ENCODE measurements at regions not wholly inside any gene's neighbourhood (a gene's known extent, or its start where the extent isn't known, plus 50 kb on each side); places are given as distances from the start of the nearest gene placed in this dataset.
"Not testable (repeated sequence)": the region's sequence is repeated elsewhere in the genome, so short reads cannot be mapped to it uniquely, and the experiment has no call there.

- peak overlapping the region; percentile 68 for H3K27ac Mint-ChIP-seq (ENCODE audit: unreplicated experiment)
- peak overlapping the region; percentile 87 for H3K4me3 Mint-ChIP-seq (ENCODE audit: unreplicated experiment)
- not testable (repeated sequence) for H3K27me3 Mint-ChIP-seq (ENCODE audit: low read depth); H3K9me3 Mint-ChIP-seq (ENCODE audit: low read depth); DNase-seq (ENCODE audit: low spot score); H3K4me1 Mint-ChIP-seq (ENCODE audit: low read depth); H3K36me3 Mint-ChIP-seq (ENCODE audit: low read depth)
Measured at GRCh38 chr2:156254637-156255067, 77.9 kb downstream of the NR4A2 start.

- TF ChIP-seq CTCF (IDR thresholded peaks at IDR 0.05), result no peak
- H3K4me1 Mint-ChIP-seq (ENCODE audit: low read depth), result peaks cover 4% of the 10 kb centered on the region
- H3K4me3 Mint-ChIP-seq (ENCODE audit: unreplicated experiment), result peak overlapping the region; percentile 87
- H3K36me3 Mint-ChIP-seq (ENCODE audit: low read depth), result no peaks in the 10 kb centered on the region
- H3K27ac Mint-ChIP-seq (ENCODE audit: unreplicated experiment), result no peak overlapping the region
- H3K9me3 Mint-ChIP-seq (ENCODE audit: low read depth), result peaks cover 3% of the 10 kb centered on the region
- no peak for DNase-seq (ENCODE audit: low spot score)
- no peaks in the 10 kb centered on the region for H3K27me3 Mint-ChIP-seq (ENCODE audit: low read depth)
Measured at GRCh38 chr2:156253765-156254164, 78.8 kb downstream of the NR4A2 start.

GRCh38 chr2:156242874-156243273 lies 89.6 kb downstream of the NR4A2 start:
- DNase-seq (ENCODE audit: low spot score), result no peak
- H3K9me3 Mint-ChIP-seq (ENCODE audit: low read depth), result peaks cover 2% of the 10 kb centered on the region
- no peaks in the 10 kb centered on the region for H3K4me1 Mint-ChIP-seq (ENCODE audit: low read depth)

GRCh38 chr2:156237558-156237957 lies 95.0 kb downstream of the NR4A2 start:
- no peak overlapping the region for H3K4me3 Mint-ChIP-seq (ENCODE audit: unreplicated experiment)
- H3K4me1 Mint-ChIP-seq (ENCODE audit: low read depth), result no peaks in the 10 kb centered on the region
- DNase-seq (ENCODE audit: low spot score), result no peak
- TF ChIP-seq CTCF (IDR thresholded peaks at IDR 0.05), result no peak
- peaks cover 6% of the 10 kb centered on the region for H3K36me3 Mint-ChIP-seq (ENCODE audit: low read depth)
- no peak overlapping the region for H3K27ac Mint-ChIP-seq (ENCODE audit: unreplicated experiment)
- H3K27me3 Mint-ChIP-seq (ENCODE audit: low read depth), result no peaks in the 10 kb centered on the region
- peaks cover 31% of the 10 kb centered on the region for H3K9me3 Mint-ChIP-seq (ENCODE audit: low read depth)

More at GRCh38 chr2:156242874-156243273, 89.6 kb downstream of the NR4A2 start:
- Mint-ChIP-seq H3K4me3 (ENCODE audit: unreplicated experiment) (no peak overlapping the region), H3K27me3 (ENCODE audit: low read depth) (no peaks in the 10 kb centered on the region), H3K36me3 (ENCODE audit: low read depth) (no peaks in the 10 kb centered on the region), H3K27ac (ENCODE audit: unreplicated experiment) (no peak overlapping the region)
- TF ChIP-seq CTCF (IDR thresholded peaks at IDR 0.05), result no peak

GRCh38 chr2:156229724-156230362 lies 102.7 kb downstream of the NR4A2 start:
- Mint-ChIP-seq H3K27me3 (ENCODE audit: low read depth) (no peaks in the 10 kb centered on the region), H3K27ac (ENCODE audit: unreplicated experiment) (no peak overlapping the region), H3K4me3 (ENCODE audit: unreplicated experiment) (no peak overlapping the region), H3K36me3 (ENCODE audit: low read depth) (peaks cover 8% of the 10 kb centered on the region), H3K4me1 (ENCODE audit: low read depth) (no peaks in the 10 kb centered on the region), H3K9me3 (ENCODE audit: low read depth) (peaks cover 47% of the 10 kb centered on the region)
- DNase-seq (ENCODE audit: low spot score), result no peak
- TF ChIP-seq CTCF (IDR thresholded peaks at IDR 0.05), result no peak

- H3K9me3 Mint-ChIP-seq (ENCODE audit: low read depth), result peaks cover 50% of the 10 kb centered on the region
- not testable (repeated sequence) for H3K27ac Mint-ChIP-seq (ENCODE audit: unreplicated experiment); DNase-seq (ENCODE audit: low spot score); H3K4me3 Mint-ChIP-seq (ENCODE audit: unreplicated experiment); H3K4me1 Mint-ChIP-seq (ENCODE audit: low read depth); H3K27me3 Mint-ChIP-seq (ENCODE audit: low read depth)
- H3K36me3 Mint-ChIP-seq (ENCODE audit: low read depth), result peaks cover 19% of the 10 kb centered on the region
Measured at GRCh38 chr2:156223328-156223727, 109.2 kb downstream of the NR4A2 start.

Data from chondrocyte (in vitro differentiated cells).